ENCODE measurements at regions not wholly inside any gene's neighbourhood (a gene's known extent, or its start where the extent isn't known, plus 50 kb on each side); places are given as distances from the start of the nearest gene placed in this dataset.

DNA sequence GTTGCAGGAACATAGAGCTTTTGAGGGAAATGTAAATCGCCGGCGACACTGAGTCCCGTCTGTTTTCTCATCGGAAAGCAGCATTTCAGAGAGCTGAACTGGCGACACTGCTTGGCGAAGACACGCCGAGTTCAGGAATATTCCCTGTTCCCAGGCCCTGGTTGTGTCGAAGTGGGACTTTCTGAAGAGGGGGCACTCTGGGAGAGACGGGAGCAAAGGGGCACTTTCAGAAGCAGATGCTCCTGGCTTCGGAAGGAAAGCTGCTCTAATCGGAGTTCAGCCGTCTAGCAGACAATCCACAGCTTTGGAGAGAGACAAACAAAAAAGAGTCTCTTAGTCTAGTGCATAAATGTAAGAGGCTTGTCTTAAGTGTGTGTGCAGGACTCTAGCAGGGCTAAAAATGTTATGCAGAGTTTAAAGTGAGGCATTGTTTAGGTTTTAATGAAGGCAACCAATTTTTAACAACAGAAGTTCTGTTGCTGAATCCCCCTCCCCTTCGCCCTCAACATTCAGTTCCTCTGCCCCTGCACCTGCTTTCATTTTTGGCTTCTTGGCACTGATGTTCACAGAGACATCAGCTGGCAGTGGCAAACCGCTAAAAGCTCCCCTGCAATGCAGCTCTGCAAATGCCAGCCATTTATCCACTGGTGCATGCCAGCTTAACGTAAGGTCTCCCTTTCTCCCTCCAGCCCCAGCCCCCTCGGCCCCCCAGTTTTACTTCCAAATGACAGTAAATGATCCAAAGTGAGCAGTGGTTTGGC lies 289.5 kb upstream of the MPDZ start:
- no peak for DNase-seq
- Histone ChIP-seq H3K9ac (no peak overlapping the region), H4K20me1 (ENCODE audit: insufficient read depth) (no peaks in the 10 kb centered on the region), H3K4me1 (ENCODE audit: insufficient read depth) (no peaks in the 10 kb centered on the region), H3K79me2 (ENCODE audit: insufficient read depth) (no peaks in the 10 kb centered on the region), H3K9me3 (ENCODE audit: low read depth) (no peaks in the 10 kb centered on the region), H3K27ac (no peak overlapping the region), H3K27me3 (replicated peaks; ENCODE audit: insufficient read depth) (no peaks in the 10 kb centered on the region), H2AFZ (no peak overlapping the region), H3K4me3 (no peak overlapping the region), H3K9me2 (ENCODE audit: insufficient read depth) (no peaks in the 10 kb centered on the region; the same call in 1 of the 2 replicates), H3F3A (ENCODE audit: insufficient read depth) (no peaks in the 10 kb centered on the region), H3K4me2 (ENCODE audit: unreplicated experiment) (no peak overlapping the region), H3K36me3 (ENCODE audit: low read depth) (no peaks in the 10 kb centered on the region)
- 54 to 55% methylated on average over 18 of the region's 18 CpGs for WGBS, 2 experiments (ENCODE audit: low coverage in 1 of 2, low lambda C conversion rate in 2 of 2, missing lambda C conversion rate in 2 of 2)
- in situ Hi-C loops (cut with MboI): no loop called here
- no peak for TF ChIP-seq EZH2phosphoT487 (IDR thresholded peaks at IDR 0.05; ENCODE audit: insufficient read depth, low read depth)
- TF ChIP-seq EZH2 (IDR thresholded peaks at IDR 0.05; ENCODE audit: insufficient read depth, poor library complexity, severe bottlenecking): no peak

DNA sequence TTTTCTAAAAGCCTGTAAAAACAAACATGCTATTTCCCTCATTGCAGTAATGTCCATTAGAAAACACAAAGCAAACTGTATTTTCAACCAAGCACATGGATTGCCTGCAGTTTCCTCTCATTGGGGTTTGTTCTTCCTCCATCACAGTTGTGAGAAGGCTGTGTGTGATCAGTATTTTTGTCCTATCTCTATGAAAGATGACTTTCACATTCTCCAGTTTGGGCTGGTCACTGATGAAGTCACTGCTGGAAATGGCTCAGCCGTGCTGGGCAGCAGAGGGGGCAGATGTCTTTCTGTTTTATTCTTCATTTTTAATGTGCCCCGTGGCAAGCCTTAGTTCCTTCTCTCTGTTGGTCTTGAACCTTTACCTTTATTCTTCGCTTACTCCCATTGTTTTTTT lies 288.9 kb upstream of the MPDZ start:
- H3K9ac ChIP-seq: no peak overlapping the region
- DNase-seq: peak; percentile 31

DNA sequence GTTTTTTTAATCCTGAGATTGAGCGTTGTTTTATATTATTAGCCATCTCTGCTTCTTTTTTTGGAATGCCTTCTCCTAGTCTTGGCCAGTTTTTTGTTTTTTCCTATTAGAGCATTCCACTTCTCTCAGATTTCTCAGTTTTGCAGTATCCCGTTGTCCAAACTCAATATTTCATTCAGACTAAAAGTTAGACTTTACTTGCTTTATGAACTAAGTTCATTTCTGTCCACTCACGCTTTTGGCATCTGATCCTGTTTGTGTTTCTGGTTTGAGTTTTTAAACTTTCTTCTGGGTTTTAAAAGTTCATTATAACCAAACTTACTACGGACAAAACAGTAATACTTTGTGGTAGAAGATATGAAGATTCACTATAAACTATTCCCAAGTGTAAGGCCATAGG lies 288.3 kb upstream of the MPDZ start:
- H3K4me3 ChIP-seq: no peak overlapping the region
- H3K4me2 ChIP-seq (ENCODE audit: unreplicated experiment): no peak overlapping the region
- no peaks in the 10 kb centered on the region for H3K4me1 ChIP-seq (ENCODE audit: insufficient read depth)
- peak overlapping the region; percentile 15; the same call in 1 of the 2 replicates for H2AFZ ChIP-seq
- no peaks in the 10 kb centered on the region for H3K36me3 ChIP-seq (ENCODE audit: low read depth)
- H3K9ac ChIP-seq: no peak overlapping the region
- WGBS, 2 experiments (ENCODE audit: low coverage in 1 of 2, low lambda C conversion rate in 2 of 2, missing lambda C conversion rate in 2 of 2): 11 to 17% methylated on average over 4 of the region's 4 CpGs
- in situ Hi-C loops (cut with MboI): no loop called here
- H3K79me2 ChIP-seq (ENCODE audit: insufficient read depth): no peaks in the 10 kb centered on the region
- H3K27me3 ChIP-seq (replicated peaks; ENCODE audit: insufficient read depth): no peaks in the 10 kb centered on the region; the same call in 1 of the 2 replicates
- DNase-seq: peak; percentile 8
- H3F3A ChIP-seq (ENCODE audit: insufficient read depth): no peaks in the 10 kb centered on the region
- no peak for TF ChIP-seq EZH2 (IDR thresholded peaks at IDR 0.05; ENCODE audit: insufficient read depth, poor library complexity, severe bottlenecking)
- TF ChIP-seq EZH2phosphoT487 (IDR thresholded peaks at IDR 0.05; ENCODE audit: insufficient read depth, low read depth): no peak
- no peaks in the 10 kb centered on the region for H3K9me3 ChIP-seq (ENCODE audit: low read depth)
- H3K9me2 ChIP-seq (ENCODE audit: insufficient read depth): no peaks in the 10 kb centered on the region; the same call in 1 of the 2 replicates
- H3K27ac ChIP-seq: no peak overlapping the region
- H4K20me1 ChIP-seq (ENCODE audit: insufficient read depth): no peaks in the 10 kb centered on the region

More for the DNA sequence above, 288.9 kb upstream of the MPDZ start:
- H2AFZ ChIP-seq: peak overlapping the region; percentile 15; the same call in 1 of the 2 replicates
- no peaks in the 10 kb centered on the region; the same call in 1 of the 2 replicates for H3K9me2 ChIP-seq (ENCODE audit: insufficient read depth)
- 17 to 18% methylated on average over 3 of the region's 3 CpGs for WGBS, 2 experiments (ENCODE audit: low coverage in 1 of 2, low lambda C conversion rate in 2 of 2, missing lambda C conversion rate in 2 of 2)
- no peaks in the 10 kb centered on the region for H3K9me3 ChIP-seq (ENCODE audit: low read depth)
- no peaks in the 10 kb centered on the region for H3K36me3 ChIP-seq (ENCODE audit: low read depth)
- H3K4me1 ChIP-seq (ENCODE audit: insufficient read depth): no peaks in the 10 kb centered on the region
- H3K27ac ChIP-seq: no peak overlapping the region
- no peaks in the 10 kb centered on the region for H3K79me2 ChIP-seq (ENCODE audit: insufficient read depth)
- H4K20me1 ChIP-seq (ENCODE audit: insufficient read depth): no peaks in the 10 kb centered on the region
- in situ Hi-C loops (cut with MboI): no loop called here
- no peaks in the 10 kb centered on the region for H3K27me3 ChIP-seq (replicated peaks; ENCODE audit: insufficient read depth)
- H3K4me3 ChIP-seq: 0 out of 2 replicates have a peak overlapping the region, but pooled peaks have one; percentile 13
- no peaks in the 10 kb centered on the region for H3F3A ChIP-seq (ENCODE audit: insufficient read depth)
- no peak for TF ChIP-seq EZH2phosphoT487 (IDR thresholded peaks at IDR 0.05; ENCODE audit: insufficient read depth, low read depth)
- no peak for TF ChIP-seq EZH2 (IDR thresholded peaks at IDR 0.05; ENCODE audit: insufficient read depth, poor library complexity, severe bottlenecking)
- H3K4me2 ChIP-seq (ENCODE audit: unreplicated experiment): no peak overlapping the region

DNA sequence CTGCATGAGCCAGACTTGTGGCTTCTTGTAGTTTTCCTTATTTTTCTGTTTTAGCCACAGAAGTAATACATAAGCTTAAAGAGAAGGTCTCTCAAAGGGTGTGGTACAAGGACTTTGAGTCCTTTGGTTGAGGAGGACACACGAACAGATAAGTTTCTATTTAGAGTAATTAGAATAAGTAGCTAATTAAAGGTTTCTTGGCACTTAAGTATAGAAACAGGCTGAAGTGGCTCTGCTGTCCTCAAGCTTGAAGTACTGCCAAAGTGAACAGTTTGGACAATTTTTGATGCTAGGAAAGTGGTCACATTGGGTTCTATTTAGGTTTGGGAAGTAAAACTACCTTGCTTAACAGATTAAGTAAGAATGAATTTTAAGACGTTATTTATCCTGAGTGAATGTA lies 278.3 kb upstream of the MPDZ start:
- Histone ChIP-seq H3K27ac (no peak overlapping the region), H3F3A (ENCODE audit: insufficient read depth) (no peaks in the 10 kb centered on the region), H3K4me3 (no peak overlapping the region), H3K9me3 (ENCODE audit: low read depth) (no peaks in the 10 kb centered on the region), H2AFZ (no peak overlapping the region), H3K79me2 (ENCODE audit: insufficient read depth) (no peaks in the 10 kb centered on the region), H3K9ac (no peak overlapping the region), H4K20me1 (ENCODE audit: insufficient read depth) (no peaks in the 10 kb centered on the region), H3K36me3 (ENCODE audit: low read depth) (no peaks in the 10 kb centered on the region), H3K27me3 (replicated peaks; ENCODE audit: insufficient read depth) (peaks cover 31% of the 10 kb centered on the region; the same call in 1 of the 2 replicates), H3K4me1 (ENCODE audit: insufficient read depth) (no peaks in the 10 kb centered on the region), H3K9me2 (ENCODE audit: insufficient read depth) (no peaks in the 10 kb centered on the region), H3K4me2 (ENCODE audit: unreplicated experiment) (no peak overlapping the region)
- DNase-seq: no peak
- TF ChIP-seq EZH2 (IDR thresholded peaks at IDR 0.05; ENCODE audit: insufficient read depth, poor library complexity, severe bottlenecking) (no peak), EZH2phosphoT487 (IDR thresholded peaks at IDR 0.05; ENCODE audit: insufficient read depth, low read depth) (no peak)
- in situ Hi-C loops (cut with MboI): no loop called here
- WGBS, 2 experiments (ENCODE audit: low coverage in 1 of 2, low lambda C conversion rate in 2 of 2, missing lambda C conversion rate in 2 of 2): 17 to 21% methylated on average over 2 of the region's 2 CpGs

Measured in GM23248 (cell line).